HG03457 (cell line): ENCODE measurements at regions not wholly inside any gene's neighbourhood (a gene's known extent, or its start where the extent isn't known, plus 50 kb on each side); places are given as distances from the start of the nearest gene placed in this dataset.
A peak's percentile ranks its signal among the peaks of the same experiment; 100 is the strongest.

Experiments
- ATAC-seq: cut with Tn5 transposase; IDR thresholded peaks from one replicate; pipeline ENCODE4 v1.9.1; 2021; ENCODE audit warnings: moderate number of reproducible peaks; ENCODE audit not compliant: unreplicated experiment

DNA sequence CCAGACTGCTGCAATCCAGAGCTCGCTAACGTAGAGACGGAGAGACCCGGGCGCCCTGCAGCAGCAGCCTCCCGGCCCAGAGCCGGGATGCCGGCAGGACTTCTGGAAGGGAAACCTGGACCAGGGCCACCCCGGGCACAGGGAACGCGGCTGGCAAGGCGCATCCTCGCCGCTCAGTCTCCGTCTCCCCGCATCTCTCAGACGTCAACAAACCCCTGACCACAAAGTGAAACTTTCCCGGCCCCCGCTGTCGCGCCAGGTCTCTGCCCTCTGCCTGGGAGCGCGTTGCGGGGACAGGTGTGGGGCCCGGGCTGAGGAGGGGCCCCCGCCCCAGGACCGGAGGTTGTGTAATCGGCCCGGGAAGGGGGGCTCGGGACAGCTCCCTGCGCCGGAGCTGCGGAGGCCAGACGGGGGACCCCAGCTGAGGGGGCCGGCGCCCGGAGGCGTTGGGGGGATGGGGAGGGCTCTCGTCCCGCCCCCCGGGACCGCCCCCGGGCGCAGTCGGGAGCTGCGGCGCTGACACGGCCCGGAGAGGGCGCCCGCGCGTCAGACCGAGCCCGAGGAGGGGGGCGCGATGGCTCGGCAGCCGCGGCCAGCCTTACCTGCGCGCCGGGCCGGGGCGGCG lies 116.6 kb upstream of the HIVEP3 start:
- ATAC-seq, result peak; percentile 54

- ATAC-seq, result no peak
Observed at GRCh38 chr1:42034426-42034825, 115.7 kb upstream of the HIVEP3 start.

DNA sequence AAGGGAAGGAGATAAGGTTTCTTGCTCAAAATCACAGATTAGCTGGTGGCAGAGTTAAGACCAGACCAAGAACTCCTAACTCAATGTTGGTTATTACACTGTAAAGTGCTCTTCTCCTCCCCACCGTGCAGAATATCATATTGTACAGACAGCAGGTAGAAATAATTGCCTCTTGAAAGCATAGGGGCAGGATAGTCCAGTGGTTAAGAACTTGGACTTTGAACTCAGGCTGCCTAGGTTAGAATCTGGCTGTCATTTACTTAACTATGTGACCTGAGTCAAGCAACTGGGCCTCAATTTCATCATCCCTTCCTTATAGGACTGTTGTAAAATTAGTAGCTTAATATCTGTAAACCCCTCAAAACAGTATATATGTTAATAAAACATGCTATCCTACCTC lies 114.9 kb upstream of the HIVEP3 start:
- no peak for ATAC-seq

DNA sequence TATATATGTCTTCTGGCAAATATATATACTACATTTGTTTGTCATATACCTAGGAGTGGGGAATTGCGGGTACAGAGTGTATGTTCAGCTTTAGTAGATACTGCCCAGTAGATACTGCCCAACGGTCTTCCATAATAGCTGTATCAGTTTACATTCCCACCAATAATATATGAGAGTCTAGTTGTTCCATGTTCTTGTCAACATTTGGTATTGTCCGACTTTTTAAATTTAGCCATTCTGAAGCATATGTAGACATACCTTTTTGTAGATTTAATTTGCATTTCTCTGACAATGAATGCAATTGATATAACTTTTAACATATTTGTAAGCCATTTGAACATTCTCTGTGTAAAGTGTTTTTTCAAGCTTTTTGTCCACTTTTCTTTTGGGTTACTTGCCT lies 99.0 kb upstream of the HIVEP3 start:
- no peak for ATAC-seq

- ATAC-seq, result no peak
Observed at GRCh38 chr1:42017259-42017658, 98.5 kb upstream of the HIVEP3 start.

GRCh38 chr1:42014823-42015222 lies 96.1 kb upstream of the HIVEP3 start:
- no peak for ATAC-seq

- ATAC-seq, result no peak
Observed at GRCh38 chr1:42013881-42014470, 95.3 kb upstream of the HIVEP3 start.

DNA sequence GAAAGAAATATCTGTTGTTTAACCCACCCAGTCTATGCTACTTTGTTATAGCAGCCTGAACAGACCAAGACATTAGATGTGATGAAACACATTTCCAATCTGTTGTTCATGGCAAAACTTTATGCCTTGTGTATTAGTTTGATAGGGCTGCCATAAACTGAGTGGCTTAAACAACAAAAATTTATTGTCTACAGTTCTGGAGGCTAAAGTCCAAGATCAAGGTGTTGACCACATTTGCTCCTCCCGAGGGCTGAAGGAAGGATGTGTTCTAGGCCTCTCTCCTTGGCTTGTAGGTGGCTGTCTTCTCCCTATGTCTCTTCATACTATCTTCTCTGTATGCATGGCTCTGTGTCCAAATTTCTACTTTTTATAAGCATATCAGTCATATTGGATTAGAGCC lies 94.1 kb upstream of the HIVEP3 start:
- ATAC-seq, result no peak

DNA sequence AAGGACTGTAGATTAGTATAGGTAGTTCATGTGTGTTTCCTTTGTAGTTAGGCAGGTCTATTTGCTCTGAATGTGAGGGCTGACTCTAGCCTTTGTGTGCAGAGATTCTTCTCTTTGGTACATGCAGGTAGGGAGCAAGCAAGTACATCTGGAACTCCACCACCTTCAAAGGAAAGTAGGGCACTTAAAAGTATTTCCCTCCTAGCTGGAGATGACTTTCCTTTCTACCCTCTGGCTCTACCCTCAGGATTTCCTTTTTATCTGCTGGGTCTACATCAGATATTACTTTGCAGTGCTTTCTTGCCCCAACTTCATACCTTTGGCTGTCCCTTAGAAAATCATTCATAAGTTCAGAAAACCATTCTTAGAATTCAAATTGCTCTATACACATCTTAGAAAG lies 91.7 kb upstream of the HIVEP3 start:
- ATAC-seq, result no peak

DNA sequence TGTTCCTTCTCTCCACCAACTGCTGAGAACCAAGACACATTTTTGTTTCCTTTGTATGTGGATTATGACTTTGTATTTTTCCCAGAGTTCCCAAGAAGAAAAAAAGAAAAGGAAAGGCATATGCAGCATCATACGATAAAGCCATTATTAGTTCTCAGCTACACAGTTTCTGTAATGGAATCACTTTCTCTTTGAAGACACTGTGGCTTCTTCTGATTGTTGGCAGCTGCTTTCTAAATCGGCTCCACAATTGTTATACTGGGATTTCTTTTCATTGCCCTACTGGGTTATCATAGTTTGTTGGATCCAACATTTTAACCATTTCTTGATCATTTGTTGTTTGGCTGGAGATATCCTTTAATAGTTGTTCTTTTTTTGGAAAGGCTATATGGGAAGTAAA lies 89.5 kb upstream of the HIVEP3 start:
- ATAC-seq, result no peak

DNA sequence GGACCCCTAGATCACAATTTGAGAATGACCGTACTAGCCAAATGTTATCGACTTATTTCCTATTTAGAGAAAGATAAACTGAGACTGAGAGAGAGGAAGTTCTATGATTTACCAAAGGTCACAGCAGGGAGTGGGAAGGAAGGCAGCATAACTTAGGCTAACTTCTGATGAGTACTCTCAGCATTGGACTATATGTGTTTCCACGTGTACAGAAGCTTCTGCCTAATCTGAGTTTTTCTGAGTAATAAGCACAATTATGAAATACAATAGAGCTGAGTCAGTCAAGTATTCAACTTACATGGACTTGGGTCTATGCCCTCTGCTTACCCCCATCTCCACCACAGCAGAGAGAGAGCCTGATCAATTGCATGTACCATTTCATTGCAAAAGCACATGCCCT lies 88.1 kb upstream of the HIVEP3 start:
- no peak for ATAC-seq

DNA sequence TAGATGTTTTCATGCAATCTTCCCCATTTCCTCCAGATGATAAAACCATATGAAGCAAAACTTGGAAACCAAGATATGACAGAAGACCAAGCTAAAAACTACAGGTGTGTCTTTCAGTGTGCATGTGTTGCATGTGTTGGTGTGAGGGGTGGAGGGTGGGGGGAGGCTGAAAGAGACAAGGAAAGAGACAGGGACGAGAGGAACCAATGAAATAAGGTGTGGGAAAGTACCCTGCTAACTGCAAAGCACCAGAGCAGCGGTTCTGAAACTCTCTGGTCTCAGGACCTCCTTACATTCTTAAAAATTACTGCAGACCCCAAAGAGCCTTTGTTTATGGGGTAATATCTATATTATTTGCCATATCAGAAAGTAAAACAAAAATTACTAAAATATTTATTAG lies 87.4 kb upstream of the HIVEP3 start:
- no peak for ATAC-seq

GRCh38 chr1:42005530-42005929 lies 86.8 kb upstream of the HIVEP3 start:
- no peak for ATAC-seq

- no peak for ATAC-seq
Observed at GRCh38 chr1:42004860-42005259, 86.1 kb upstream of the HIVEP3 start.

- no peak for ATAC-seq
Observed at GRCh38 chr1:42004322-42004721, 85.6 kb upstream of the HIVEP3 start.

- ATAC-seq, result no peak
Observed at GRCh38 chr1:42003433-42003832, 84.7 kb upstream of the HIVEP3 start.

GRCh38 chr1:42002220-42002619 lies 83.5 kb upstream of the HIVEP3 start:
- ATAC-seq, result no peak

DNA sequence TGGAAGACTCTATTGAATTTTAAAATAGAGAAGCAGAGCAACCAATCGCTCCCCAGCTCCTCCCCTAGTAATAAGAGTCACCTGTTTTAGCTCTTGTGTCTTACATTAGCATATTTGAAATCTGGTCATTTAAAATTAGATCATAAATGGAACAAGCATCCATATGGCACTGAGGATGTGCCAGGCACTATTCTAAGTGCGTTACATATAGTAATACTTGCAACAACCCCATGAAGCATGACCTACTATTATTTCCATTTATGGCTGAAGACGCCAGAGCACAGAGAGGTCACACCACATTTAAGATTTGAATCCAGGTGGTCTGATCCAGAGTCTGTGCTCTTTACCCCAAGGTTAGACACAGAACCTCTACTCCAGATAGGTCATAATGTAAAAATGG lies 82.0 kb upstream of the HIVEP3 start:
- no peak for ATAC-seq

- ATAC-seq, result no peak
Observed at GRCh38 chr1:41999884-42000283, 81.2 kb upstream of the HIVEP3 start.

GRCh38 chr1:41998250-41998649 lies 79.5 kb upstream of the HIVEP3 start:
- no peak for ATAC-seq

DNA sequence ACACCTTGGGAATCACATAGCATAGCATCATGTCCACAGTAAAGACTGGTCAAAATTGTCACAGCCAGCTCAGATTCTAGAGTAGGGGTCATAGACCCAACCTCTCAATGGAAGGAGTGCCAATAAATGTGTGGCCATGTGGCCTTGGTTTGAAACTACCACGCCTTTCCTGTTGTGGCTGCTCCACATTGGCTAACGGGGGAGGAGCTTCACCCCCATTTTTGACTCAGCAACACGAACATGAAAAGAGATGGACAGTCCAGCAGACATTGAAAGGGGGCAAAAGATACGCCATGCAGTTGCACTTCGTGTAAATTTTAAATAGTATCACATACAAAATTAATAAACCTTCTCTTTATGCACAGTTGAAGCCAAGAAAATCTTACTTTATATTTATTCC lies 78.4 kb upstream of the HIVEP3 start:
- no peak for ATAC-seq

DNA sequence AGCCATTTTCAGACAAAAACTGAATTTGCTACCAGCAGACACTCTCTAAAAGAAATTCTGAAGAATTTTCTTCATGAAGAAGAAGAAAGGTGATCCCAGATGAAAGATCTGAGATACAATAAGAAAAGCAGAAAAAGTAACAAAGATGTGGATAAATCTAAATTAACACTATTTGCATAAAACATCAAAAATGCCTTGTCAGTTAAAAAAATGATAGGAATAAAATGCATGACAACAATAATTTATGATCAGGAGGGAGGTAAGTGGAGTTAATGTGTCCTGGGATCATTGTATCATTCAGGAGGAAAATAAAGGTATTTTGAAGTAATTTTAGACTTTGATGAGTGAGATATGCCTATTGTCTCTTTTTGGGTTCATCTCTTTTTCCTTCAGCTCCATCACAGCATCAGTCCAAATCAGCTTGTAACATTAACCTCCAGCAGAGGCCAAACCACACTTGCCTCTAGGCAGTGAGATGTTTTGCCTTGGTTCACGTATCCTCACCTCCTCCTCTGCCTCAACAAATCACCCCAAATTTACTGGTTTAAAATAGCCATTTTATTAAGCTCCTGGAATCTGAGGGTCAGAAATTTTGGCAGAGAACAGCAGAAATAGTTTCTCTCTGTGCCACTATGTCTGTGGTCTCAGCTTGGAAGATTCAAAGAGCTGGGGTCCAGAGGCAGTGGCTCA lies 76.9 kb upstream of the HIVEP3 start:
- ATAC-seq, result no peak
